ENCODE measurements at regions not wholly inside any gene's neighbourhood (a gene's known extent, or its start where the extent isn't known, plus 50 kb on each side); places are given as distances from the start of the nearest gene placed in this dataset.
"Not testable (repeated sequence)": the region's sequence is repeated elsewhere in the genome, so short reads cannot be mapped to it uniquely, and the experiment has no call there.

DNA sequence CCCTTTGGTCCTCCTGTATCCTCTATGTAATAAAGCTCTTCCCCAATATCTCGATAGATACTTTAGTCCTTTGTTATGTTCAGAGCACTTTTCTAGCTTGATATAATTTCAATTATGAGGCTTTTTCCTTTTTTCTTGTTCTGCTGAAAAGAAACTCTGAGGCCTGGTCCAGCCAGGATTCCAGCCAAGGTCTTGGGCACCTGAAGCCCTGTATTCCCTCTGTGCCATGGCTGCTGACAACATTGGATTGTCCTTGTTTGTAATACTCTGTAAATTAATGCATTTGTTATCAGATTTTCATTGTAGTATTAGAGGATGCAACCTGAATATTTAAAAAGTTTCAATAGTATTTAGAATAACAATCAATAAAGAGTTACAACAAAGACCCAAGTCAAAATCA lies 67.9 kb upstream of the ADAMTS5 start:
- Histone ChIP-seq H3K27ac (ENCODE audit: low read depth, low read length) (no peak overlapping the region), H3K4me1 (ENCODE audit: control insufficient read depth, insufficient read depth, low read length, unreplicated experiment) (no peaks in the 10 kb centered on the region), H3K27me3 (ENCODE audit: insufficient read depth, low read length) (no peaks in the 10 kb centered on the region), H3K79me2 (ENCODE audit: control insufficient read depth, insufficient read depth, low read length, unreplicated experiment) (no peaks in the 10 kb centered on the region), H3K36me3 (ENCODE audit: insufficient read depth, low read length) (no peaks in the 10 kb centered on the region), H3K4me3 (ENCODE audit: low read depth, low read length) (no peak overlapping the region), H2AFZ (ENCODE audit: low read length, unreplicated experiment) (no peak overlapping the region)

DNA sequence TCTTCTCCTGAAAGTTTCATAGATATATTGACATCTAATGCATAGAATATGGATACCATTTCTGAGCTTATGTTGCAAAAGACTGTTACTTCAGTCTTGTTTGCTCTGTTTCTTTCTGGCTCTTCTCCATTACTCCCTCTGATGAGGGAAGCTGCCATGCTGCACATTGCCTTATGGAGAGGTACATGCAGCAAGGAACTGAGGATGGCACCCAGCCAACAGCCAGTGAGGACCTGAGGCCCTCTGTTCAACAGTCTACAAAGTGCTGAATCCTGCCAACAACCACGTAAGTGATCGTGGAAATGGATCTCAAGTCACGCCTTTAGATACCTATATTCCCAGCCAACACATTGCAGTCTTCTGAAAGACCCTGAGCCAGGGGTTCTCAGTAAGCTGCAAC lies 66.6 kb upstream of the ADAMTS5 start:
- Histone ChIP-seq H3K4me1 (ENCODE audit: control insufficient read depth, insufficient read depth, low read length, unreplicated experiment) (no peaks in the 10 kb centered on the region), H3K79me2 (ENCODE audit: control insufficient read depth, insufficient read depth, low read length, unreplicated experiment) (no peaks in the 10 kb centered on the region), H3K4me3 (ENCODE audit: low read depth, low read length) (no peak overlapping the region), H3K36me3 (ENCODE audit: insufficient read depth, low read length) (no peaks in the 10 kb centered on the region), H2AFZ (ENCODE audit: low read length, unreplicated experiment) (no peak overlapping the region), H3K27ac (ENCODE audit: low read depth, low read length) (no peak overlapping the region), H3K27me3 (ENCODE audit: insufficient read depth, low read length) (no peaks in the 10 kb centered on the region)

DNA sequence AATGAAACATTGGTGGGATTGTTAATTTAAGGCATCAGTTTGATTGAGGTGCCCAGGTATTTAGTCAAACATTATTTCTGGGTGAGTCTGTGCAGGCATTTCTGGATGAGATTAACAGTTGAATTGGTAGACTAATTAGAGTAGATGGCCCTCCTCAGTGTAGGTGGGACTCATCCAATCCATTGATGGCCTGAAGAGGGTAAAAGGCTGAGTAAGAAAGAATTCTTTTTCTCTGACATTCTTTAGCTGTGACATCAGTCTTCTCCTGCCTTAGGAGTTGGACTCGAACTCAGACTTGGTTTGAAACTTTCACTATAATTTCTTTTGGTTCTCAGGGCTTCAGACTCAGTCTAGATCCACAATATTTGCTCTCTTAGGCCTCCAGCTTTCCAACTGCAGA lies 59.6 kb upstream of the ADAMTS5 start:
- H3K36me3 ChIP-seq (ENCODE audit: insufficient read depth, low read length): no peaks in the 10 kb centered on the region
- H3K4me3 ChIP-seq (ENCODE audit: low read depth, low read length): no peak overlapping the region
- peaks cover 4% of the 10 kb centered on the region for H3K4me1 ChIP-seq (ENCODE audit: control insufficient read depth, insufficient read depth, low read length, unreplicated experiment)
- H3K79me2 ChIP-seq (ENCODE audit: control insufficient read depth, insufficient read depth, low read length, unreplicated experiment): no peaks in the 10 kb centered on the region
- no peak overlapping the region for H2AFZ ChIP-seq (ENCODE audit: low read length, unreplicated experiment)
- H3K27ac ChIP-seq (ENCODE audit: low read depth, low read length): no peak overlapping the region
- H3K27me3 ChIP-seq (ENCODE audit: insufficient read depth, low read length): no peaks in the 10 kb centered on the region

DNA sequence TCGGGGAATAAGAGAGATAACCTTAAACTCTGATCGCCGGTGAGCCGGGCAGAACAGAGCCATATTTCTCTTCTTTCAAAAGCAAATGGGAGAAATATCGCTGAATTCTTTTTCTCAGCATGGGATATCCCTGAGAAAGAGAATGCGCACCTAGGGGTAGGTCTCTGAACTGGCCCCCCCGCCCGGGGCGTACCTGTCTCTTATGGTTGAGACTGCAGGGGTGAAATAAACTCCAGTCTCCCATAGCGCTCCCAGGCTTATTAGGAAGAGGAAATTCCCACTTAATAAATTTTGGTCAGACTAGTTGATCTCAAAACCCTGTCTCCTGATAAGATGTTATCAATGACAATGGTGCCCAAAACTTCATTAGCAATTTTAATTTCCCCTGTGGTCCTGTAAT lies 58.8 kb upstream of the ADAMTS5 start:
- not testable (repeated sequence) for H3K36me3 ChIP-seq (ENCODE audit: insufficient read depth, low read length); H3K4me1 ChIP-seq (ENCODE audit: control insufficient read depth, insufficient read depth, low read length, unreplicated experiment); H3K27ac ChIP-seq (ENCODE audit: low read depth, low read length); H2AFZ ChIP-seq (ENCODE audit: low read length, unreplicated experiment); H3K4me3 ChIP-seq (ENCODE audit: low read depth, low read length); H3K27me3 ChIP-seq (ENCODE audit: insufficient read depth, low read length); H3K79me2 ChIP-seq (ENCODE audit: control insufficient read depth, insufficient read depth, low read length, unreplicated experiment)

DNA sequence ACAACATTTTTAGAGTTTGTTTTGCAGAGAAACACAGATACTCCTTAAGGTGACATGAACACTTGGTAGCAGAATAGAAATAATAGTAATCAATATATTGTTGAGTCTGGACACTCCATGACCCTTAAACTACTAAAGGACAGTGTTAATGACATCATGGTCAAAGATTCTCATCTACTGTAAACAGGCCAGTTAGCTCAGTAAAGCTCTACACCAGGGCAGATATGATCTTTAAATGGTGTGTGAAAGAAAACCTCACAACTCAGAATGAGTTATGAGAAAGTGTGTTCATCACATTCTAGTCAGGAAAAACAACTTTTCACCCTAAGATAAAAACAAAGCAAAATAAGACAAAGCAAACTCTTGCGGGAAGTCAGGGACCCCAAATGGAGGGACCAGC lies 58.1 kb upstream of the ADAMTS5 start:
- no peak overlapping the region for H3K4me3 ChIP-seq (ENCODE audit: low read depth, low read length)
- H3K79me2 ChIP-seq (ENCODE audit: control insufficient read depth, insufficient read depth, low read length, unreplicated experiment): no peaks in the 10 kb centered on the region
- H3K4me1 ChIP-seq (ENCODE audit: control insufficient read depth, insufficient read depth, low read length, unreplicated experiment): peaks cover 7% of the 10 kb centered on the region
- no peaks in the 10 kb centered on the region for H3K36me3 ChIP-seq (ENCODE audit: insufficient read depth, low read length)
- no peaks in the 10 kb centered on the region for H3K27me3 ChIP-seq (ENCODE audit: insufficient read depth, low read length)
- no peak overlapping the region for H3K27ac ChIP-seq (ENCODE audit: low read depth, low read length)
- H2AFZ ChIP-seq (ENCODE audit: low read length, unreplicated experiment): no peak overlapping the region

DNA sequence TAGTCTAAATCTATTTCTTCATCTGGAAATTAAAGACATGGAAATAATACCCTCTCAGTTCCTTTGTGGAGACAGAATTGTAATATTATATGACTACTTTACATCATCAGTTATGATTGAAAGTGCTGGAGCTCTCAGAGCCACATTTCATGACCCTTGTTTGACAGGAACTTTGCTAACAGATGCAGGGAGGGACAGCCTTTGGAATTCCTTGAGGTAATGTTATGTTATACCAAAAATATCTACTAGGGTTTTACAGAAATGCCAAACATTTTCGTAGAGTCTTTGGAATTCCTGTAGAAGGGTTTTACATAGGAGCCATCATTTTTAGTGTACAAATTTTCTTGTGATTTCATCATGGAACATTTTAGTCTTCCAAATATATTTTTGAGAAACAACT lies 57.4 kb upstream of the ADAMTS5 start:
- H3K4me1 ChIP-seq (ENCODE audit: control insufficient read depth, insufficient read depth, low read length, unreplicated experiment): peaks cover 7% of the 10 kb centered on the region
- no peaks in the 10 kb centered on the region for H3K27me3 ChIP-seq (ENCODE audit: insufficient read depth, low read length)
- no peak overlapping the region for H3K4me3 ChIP-seq (ENCODE audit: low read depth, low read length)
- no peak overlapping the region for H2AFZ ChIP-seq (ENCODE audit: low read length, unreplicated experiment)
- no peaks in the 10 kb centered on the region for H3K79me2 ChIP-seq (ENCODE audit: control insufficient read depth, insufficient read depth, low read length, unreplicated experiment)
- no peak overlapping the region for H3K27ac ChIP-seq (ENCODE audit: low read depth, low read length)
- no peaks in the 10 kb centered on the region for H3K36me3 ChIP-seq (ENCODE audit: insufficient read depth, low read length)

DNA sequence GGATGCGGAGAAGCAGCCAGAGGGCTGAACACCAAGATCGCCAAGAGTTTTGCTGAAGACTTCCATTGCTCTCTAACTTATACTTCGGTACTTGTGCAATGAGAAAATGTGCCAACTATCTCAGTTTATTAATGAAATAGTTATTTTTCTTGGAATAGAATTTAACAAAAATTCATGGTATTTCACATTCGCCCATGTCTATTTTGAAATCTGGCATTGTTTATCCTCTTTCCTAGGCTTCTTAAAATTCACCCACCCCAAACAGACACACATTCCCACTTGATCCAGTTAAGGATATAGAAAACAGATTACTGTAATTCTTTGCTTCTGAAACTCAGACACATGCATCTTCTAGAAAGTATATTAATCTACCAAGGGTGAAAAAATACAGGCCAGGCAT lies 56.3 kb upstream of the ADAMTS5 start:
- H3K4me1 ChIP-seq (ENCODE audit: control insufficient read depth, insufficient read depth, low read length, unreplicated experiment): peaks cover 7% of the 10 kb centered on the region
- no peak overlapping the region for H3K27ac ChIP-seq (ENCODE audit: low read depth, low read length)
- no peaks in the 10 kb centered on the region for H3K79me2 ChIP-seq (ENCODE audit: control insufficient read depth, insufficient read depth, low read length, unreplicated experiment)
- H3K36me3 ChIP-seq (ENCODE audit: insufficient read depth, low read length): no peaks in the 10 kb centered on the region
- H2AFZ ChIP-seq (ENCODE audit: low read length, unreplicated experiment): no peak overlapping the region
- H3K27me3 ChIP-seq (ENCODE audit: insufficient read depth, low read length): no peaks in the 10 kb centered on the region
- H3K4me3 ChIP-seq (ENCODE audit: low read depth, low read length): no peak overlapping the region

DNA sequence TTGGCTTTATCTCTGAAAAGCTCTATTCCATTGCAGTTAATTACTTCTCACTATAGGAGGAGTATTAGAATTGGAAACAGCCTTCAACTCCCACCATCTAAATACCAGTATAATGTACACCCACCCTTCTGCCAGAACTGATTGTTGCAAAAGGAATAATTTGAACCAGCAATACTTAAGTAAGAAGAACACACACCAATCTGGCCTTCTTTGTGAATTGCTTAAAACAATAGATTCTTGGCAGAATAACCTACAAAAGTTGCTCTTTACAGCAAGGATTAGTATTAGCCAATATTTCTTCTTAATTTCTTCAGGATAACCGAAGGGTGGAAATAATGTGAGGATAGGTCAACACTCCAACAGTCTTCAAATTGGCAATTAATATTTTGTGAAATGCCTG lies 54.9 kb upstream of the ADAMTS5 start:
- Histone ChIP-seq H3K4me1 (ENCODE audit: control insufficient read depth, insufficient read depth, low read length, unreplicated experiment) (peaks cover 6% of the 10 kb centered on the region), H2AFZ (ENCODE audit: low read length, unreplicated experiment) (no peak overlapping the region), H3K27me3 (ENCODE audit: insufficient read depth, low read length) (no peaks in the 10 kb centered on the region), H3K79me2 (ENCODE audit: control insufficient read depth, insufficient read depth, low read length, unreplicated experiment) (no peaks in the 10 kb centered on the region), H3K36me3 (ENCODE audit: insufficient read depth, low read length) (no peaks in the 10 kb centered on the region), H3K27ac (ENCODE audit: low read depth, low read length) (no peak overlapping the region), H3K4me3 (ENCODE audit: low read depth, low read length) (no peak overlapping the region)

DNA sequence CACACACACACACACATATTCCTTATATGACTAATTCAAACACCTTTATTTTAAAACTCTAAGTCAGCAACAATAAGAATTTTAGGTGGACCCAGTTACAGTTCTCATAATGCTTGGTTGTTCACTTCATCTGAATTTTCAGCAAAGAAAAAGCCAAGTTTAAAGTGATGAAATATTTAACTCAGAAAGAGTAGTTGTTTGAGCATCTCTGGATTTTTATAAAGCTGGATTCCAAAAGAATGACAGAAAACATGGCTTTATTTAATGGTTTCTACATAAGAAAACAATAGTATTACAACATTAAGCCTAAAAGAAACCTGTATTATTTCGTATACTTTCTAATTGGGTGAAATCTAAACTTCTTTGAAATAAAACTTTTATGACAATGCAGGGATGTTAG lies 54.2 kb upstream of the ADAMTS5 start:
- no peak overlapping the region for H2AFZ ChIP-seq (ENCODE audit: low read length, unreplicated experiment)

DNA sequence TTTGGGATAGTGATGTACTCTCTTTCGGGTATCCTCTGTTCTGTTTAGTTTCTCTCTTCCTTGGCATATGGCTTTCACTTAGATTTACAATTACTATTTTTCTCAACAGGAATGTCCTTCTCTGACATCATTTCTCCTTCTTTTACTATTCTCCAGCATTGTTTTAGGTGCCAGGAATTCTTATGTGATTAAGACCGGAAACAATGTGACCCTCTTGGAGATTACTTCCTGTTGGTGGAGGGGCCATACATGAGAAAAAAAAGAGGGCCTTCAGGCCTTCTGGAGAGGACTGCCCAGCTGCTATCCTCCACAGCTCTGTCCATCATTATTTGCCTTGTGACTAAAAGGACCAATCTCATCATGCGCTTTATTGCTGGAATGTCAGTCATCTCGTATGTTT lies 50.4 kb upstream of the ADAMTS5 start:
- Histone ChIP-seq H3K79me2 (ENCODE audit: control insufficient read depth, insufficient read depth, low read length, unreplicated experiment) (no peaks in the 10 kb centered on the region), H3K27ac (ENCODE audit: low read depth, low read length) (no peak overlapping the region), H3K27me3 (ENCODE audit: insufficient read depth, low read length) (no peaks in the 10 kb centered on the region), H3K4me1 (ENCODE audit: control insufficient read depth, insufficient read depth, low read length, unreplicated experiment) (peaks cover 3% of the 10 kb centered on the region), H3K4me3 (ENCODE audit: low read depth, low read length) (no peak overlapping the region), H2AFZ (ENCODE audit: low read length, unreplicated experiment) (no peak overlapping the region), H3K36me3 (ENCODE audit: insufficient read depth, low read length) (no peaks in the 10 kb centered on the region)

More for the DNA sequence above, 54.2 kb upstream of the ADAMTS5 start:
- H3K27me3 ChIP-seq (ENCODE audit: insufficient read depth, low read length): no peaks in the 10 kb centered on the region
- no peak overlapping the region for H3K4me3 ChIP-seq (ENCODE audit: low read depth, low read length)
- no peaks in the 10 kb centered on the region for H3K79me2 ChIP-seq (ENCODE audit: control insufficient read depth, insufficient read depth, low read length, unreplicated experiment)
- H3K27ac ChIP-seq (ENCODE audit: low read depth, low read length): no peak overlapping the region
- no peaks in the 10 kb centered on the region for H3K36me3 ChIP-seq (ENCODE audit: insufficient read depth, low read length)
- H3K4me1 ChIP-seq (ENCODE audit: control insufficient read depth, insufficient read depth, low read length, unreplicated experiment): peaks cover 3% of the 10 kb centered on the region
